HG03060 (cell line): ENCODE measurements at regions not wholly inside any gene's neighbourhood (a gene's known extent, or its start where the extent isn't known, plus 50 kb on each side); places are given as distances from the start of the nearest gene placed in this dataset.
A peak's percentile ranks its signal among the peaks of the same experiment; 100 is the strongest.

Experiments used
- ATAC-seq: cut with Tn5 transposase; IDR thresholded peaks from one replicate; pipeline ENCODE4 v1.9.1; 2021; ENCODE audit warnings: low read depth, moderate number of reproducible peaks; ENCODE audit not compliant: unreplicated experiment

- ATAC-seq = peak; percentile 38
Measured at GRCh38 chrY:7273587-7274203, 362.1 kb upstream of the AMELY start.

GRCh38 chrY:7272556-7273195 is 361.1 kb upstream of the AMELY start:
- no peak for ATAC-seq

GRCh38 chrY:7263773-7264172 is 352.2 kb upstream of the AMELY start:
- no peak for ATAC-seq

- ATAC-seq = no peak
Measured at GRCh38 chrY:7262531-7262930, 351.0 kb upstream of the AMELY start.

- no peak for ATAC-seq
Measured at GRCh38 chrY:7261254-7261653, 349.7 kb upstream of the AMELY start.

- no peak for ATAC-seq
Measured at GRCh38 chrY:7240101-7240500, 328.5 kb upstream of the AMELY start.

- ATAC-seq = no peak
Measured at GRCh38 chrY:7211971-7212370, 300.4 kb upstream of the AMELY start.

GRCh38 chrY:7204456-7204855 is 292.9 kb upstream of the AMELY start:
- ATAC-seq = no peak

GRCh38 chrY:7182591-7182990 is 271.0 kb upstream of the AMELY start:
- ATAC-seq = no peak

- no peak for ATAC-seq
Measured at GRCh38 chrY:7177631-7178030, 266.1 kb upstream of the AMELY start.

- no peak for ATAC-seq
Measured at GRCh38 chrY:7169475-7169874, 257.9 kb upstream of the AMELY start.

GRCh38 chrY:7141477-7141876 is 229.9 kb upstream of the AMELY start:
- ATAC-seq = no peak
